Ovary (tissue), 3 donors: ENCODE measurements at regions not wholly inside any gene's neighbourhood (a gene's known extent, or its start where the extent isn't known, plus 50 kb on each side); places are given as distances from the start of the nearest gene placed in this dataset.

ENCODE experiments used
- POLR2A ChIP-seq: fragments of 450-650 bp; IDR thresholded peaks from one replicate; pipeline ENCODE4 v1.6.1; 2017; ENCODE audit warnings: antibody characterized with exemption, mild to moderate bottlenecking, moderate library complexity
- TF ChIP-seq, protein P1 (sequence below), 3 donors: fragments of 450-650 bp in 2 of 3; fragments of 200-600 bp in 1 of 3; IDR thresholded peaks; one replicate each; pipeline versions ENCODE4 v1.5.1 to v1.8.0; 2016 to 2022; ENCODE audit warnings: antibody characterized with exemption in 3 of 3, mild to moderate bottlenecking in 1 of 3
- donor health status: DM: no; HTN: no; CAD: no.

DNA sequence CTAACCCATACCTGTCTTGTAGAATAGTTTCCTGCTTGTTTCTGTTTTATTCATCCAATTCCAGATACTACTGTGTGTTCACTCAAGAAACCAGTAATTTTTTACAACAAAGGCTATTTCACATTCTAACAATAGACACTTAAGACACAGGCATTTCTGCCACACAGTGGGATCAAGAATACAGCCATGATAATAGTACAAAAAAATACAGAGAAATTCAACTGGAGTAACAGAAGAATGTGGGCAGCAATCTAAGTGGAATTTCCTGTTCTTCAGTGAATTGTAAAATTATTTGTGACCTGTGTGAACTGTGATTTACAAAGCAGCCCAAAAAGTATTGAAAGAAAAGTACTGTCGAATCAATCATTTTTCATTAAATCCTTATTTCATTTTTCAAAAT, 282.9 kb downstream of the CCER1 start:
- TF ChIP-seq, protein P1, sequence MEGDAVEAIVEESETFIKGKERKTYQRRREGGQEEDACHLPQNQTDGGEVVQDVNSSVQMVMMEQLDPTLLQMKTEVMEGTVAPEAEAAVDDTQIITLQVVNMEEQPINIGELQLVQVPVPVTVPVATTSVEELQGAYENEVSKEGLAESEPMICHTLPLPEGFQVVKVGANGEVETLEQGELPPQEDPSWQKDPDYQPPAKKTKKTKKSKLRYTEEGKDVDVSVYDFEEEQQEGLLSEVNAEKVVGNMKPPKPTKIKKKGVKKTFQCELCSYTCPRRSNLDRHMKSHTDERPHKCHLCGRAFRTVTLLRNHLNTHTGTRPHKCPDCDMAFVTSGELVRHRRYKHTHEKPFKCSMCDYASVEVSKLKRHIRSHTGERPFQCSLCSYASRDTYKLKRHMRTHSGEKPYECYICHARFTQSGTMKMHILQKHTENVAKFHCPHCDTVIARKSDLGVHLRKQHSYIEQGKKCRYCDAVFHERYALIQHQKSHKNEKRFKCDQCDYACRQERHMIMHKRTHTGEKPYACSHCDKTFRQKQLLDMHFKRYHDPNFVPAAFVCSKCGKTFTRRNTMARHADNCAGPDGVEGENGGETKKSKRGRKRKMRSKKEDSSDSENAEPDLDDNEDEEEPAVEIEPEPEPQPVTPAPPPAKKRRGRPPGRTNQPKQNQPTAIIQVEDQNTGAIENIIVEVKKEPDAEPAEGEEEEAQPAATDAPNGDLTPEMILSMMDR (IDR thresholded peaks at IDR 0.05) = no peak
- no peak for TF ChIP-seq POLR2A
